GM12892 (cell line): ENCODE measurements at regions not wholly inside any gene's neighbourhood (a gene's known extent, or its start where the extent isn't known, plus 50 kb on each side); places are given as distances from the start of the nearest gene placed in this dataset.

Experiments used
- POLR2AphosphoS5 ChIP-seq: IDR thresholded peaks from 2 replicates; pipeline ENCODE4 v1.6.1; 2011; ENCODE audit warnings: low read depth, low read length, control low read depth
- TAF1 ChIP-seq: IDR thresholded peaks from 2 replicates; pipeline ENCODE4 v1.6.1; 2011; ENCODE audit warnings: low read depth, mild to moderate bottlenecking, control low read depth, low read length, borderline replicate concordance

DNA sequence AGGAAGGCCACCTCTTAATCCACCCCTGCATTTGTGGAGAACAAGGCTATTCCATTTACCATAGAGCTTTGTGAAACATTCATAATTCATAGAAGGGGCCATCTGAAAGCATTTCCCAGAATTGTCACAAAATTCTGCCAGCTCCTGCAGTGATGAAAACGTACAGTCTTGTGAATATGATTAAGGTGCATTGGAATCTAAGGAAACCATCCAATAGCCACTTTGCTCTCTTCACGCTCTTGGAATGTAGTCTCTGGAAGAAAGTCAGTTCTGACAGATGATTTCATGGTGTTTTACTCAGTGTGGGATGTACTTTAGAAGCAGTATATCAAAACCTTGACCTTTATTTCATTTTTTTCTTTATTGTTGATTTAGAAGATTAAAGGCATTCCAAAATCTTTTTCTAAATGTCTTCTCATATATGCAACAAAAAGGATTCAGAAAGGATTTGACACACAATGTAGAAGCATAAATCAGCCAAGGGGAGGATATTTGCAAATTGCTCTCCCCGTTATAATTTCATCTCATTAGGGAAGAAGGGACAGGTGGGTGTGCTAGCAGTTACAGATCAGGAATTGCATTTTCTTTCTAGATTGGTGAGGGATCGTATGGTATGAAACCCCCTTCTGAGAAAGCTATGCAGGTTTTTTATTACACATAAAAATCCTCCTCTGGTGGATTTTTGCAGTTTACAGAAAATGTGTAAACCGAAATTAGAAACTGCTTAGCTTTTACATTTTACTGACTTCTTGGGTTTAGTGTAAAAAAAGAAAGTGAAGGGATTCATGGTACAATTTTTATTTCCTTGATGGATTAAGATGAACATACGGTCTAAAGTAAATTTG lies 390.2 kb downstream of the LRIG3 start:
- TF ChIP-seq TAF1 (no peak), POLR2AphosphoS5 (no peak)
